ENCODE measurements at regions not wholly inside any gene's neighbourhood (a gene's known extent, or its start where the extent isn't known, plus 50 kb on each side); places are given as distances from the start of the nearest gene placed in this dataset.

DNA sequence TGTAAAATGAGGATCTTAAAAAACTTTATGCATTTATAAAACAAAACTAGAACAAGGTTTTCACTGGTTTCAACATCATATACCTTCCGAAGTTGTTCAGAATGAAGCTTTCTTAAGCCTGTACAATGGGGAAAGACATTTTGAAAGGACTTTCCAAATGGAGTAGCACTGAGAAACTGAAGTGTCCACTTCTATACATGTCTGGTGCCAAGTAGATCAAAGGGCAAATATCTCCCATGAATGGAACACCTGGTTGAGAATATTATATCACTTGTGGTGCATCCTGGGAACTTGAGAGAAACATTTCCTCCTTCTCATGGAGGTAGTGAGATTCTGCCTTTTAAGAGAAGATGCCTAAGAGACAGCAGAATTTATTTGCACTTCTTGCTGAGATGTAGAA is 182.1 kb upstream of the ACTBL2 start:
- Histone ChIP-seq H2AFZ (no peak overlapping the region), H3K27ac (no peak overlapping the region), H3K9me3 (ENCODE audit: low read depth) (no peaks in the 10 kb centered on the region), H3K4me3 (no peak overlapping the region), H3K4me2 (no peak overlapping the region), H4K20me1 (ENCODE audit: insufficient read depth, poor library complexity, severe bottlenecking) (no peaks in the 10 kb centered on the region), H3K4me1 (ENCODE audit: insufficient read depth) (no peaks in the 10 kb centered on the region), H3K79me2 (no peaks in the 10 kb centered on the region), H3K27me3 (no peaks in the 10 kb centered on the region), H3K9me2 (replicated peaks; ENCODE audit: insufficient read depth) (no peaks in the 10 kb centered on the region), H3K36me3 (replicated peaks; ENCODE audit: insufficient read depth, low read depth) (no peaks in the 10 kb centered on the region)
- 86% methylated on average over 1 of the region's 1 CpG for whole genome bisulfite sequencing (ENCODE audit: low lambda C conversion rate, missing lambda C conversion rate)
- TF ChIP-seq EZH2 (IDR thresholded peaks at IDR 0.05; ENCODE audit: borderline replicate concordance) (no peak), EZH2phosphoT487 (IDR thresholded peaks at IDR 0.05; ENCODE audit: low read depth, severe bottlenecking, unreplicated experiment) (no peak)
- TF ChIP-seq, protein P1, sequence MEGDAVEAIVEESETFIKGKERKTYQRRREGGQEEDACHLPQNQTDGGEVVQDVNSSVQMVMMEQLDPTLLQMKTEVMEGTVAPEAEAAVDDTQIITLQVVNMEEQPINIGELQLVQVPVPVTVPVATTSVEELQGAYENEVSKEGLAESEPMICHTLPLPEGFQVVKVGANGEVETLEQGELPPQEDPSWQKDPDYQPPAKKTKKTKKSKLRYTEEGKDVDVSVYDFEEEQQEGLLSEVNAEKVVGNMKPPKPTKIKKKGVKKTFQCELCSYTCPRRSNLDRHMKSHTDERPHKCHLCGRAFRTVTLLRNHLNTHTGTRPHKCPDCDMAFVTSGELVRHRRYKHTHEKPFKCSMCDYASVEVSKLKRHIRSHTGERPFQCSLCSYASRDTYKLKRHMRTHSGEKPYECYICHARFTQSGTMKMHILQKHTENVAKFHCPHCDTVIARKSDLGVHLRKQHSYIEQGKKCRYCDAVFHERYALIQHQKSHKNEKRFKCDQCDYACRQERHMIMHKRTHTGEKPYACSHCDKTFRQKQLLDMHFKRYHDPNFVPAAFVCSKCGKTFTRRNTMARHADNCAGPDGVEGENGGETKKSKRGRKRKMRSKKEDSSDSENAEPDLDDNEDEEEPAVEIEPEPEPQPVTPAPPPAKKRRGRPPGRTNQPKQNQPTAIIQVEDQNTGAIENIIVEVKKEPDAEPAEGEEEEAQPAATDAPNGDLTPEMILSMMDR (IDR thresholded peaks at IDR 0.05; ENCODE audit: poor library complexity), result no peak
- DNase-seq (ENCODE audit: low spot score), result no peak

DNA sequence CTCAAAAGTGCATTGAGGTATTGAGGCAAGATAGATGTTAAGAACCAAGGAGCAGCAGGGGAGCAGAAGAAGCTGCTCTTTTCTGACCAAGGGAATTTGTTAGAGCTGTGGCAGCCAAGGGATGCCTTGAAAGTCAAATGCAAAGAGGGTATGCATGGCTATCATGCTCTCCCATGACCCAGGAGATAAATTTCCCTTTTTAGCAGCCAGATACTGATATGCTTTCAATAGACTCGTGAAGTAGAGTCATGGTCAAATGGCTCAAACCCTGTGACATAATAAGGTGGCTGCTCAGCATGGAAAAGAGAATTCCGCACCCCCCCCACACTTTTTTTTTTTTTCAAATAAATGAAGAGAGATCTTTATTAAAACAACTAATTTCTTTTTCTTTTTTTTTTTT is 180.9 kb upstream of the ACTBL2 start:
- Histone ChIP-seq H4K20me1 (ENCODE audit: insufficient read depth, poor library complexity, severe bottlenecking) (no peaks in the 10 kb centered on the region), H3K4me2 (no peak overlapping the region), H3K79me2 (no peaks in the 10 kb centered on the region), H3K27me3 (no peaks in the 10 kb centered on the region), H2AFZ (no peak overlapping the region), H3K36me3 (replicated peaks; ENCODE audit: insufficient read depth, low read depth) (no peaks in the 10 kb centered on the region), H3K9me2 (replicated peaks; ENCODE audit: insufficient read depth) (no peaks in the 10 kb centered on the region), H3K9me3 (ENCODE audit: low read depth) (no peaks in the 10 kb centered on the region), H3K4me3 (no peak overlapping the region), H3K27ac (no peak overlapping the region), H3K4me1 (ENCODE audit: insufficient read depth) (no peaks in the 10 kb centered on the region)
- WGBS (ENCODE audit: low lambda C conversion rate, missing lambda C conversion rate), result 96% methylated on average over 2 of the region's 2 CpGs
- TF ChIP-seq EZH2 (IDR thresholded peaks at IDR 0.05; ENCODE audit: borderline replicate concordance) (no peak), EZH2phosphoT487 (IDR thresholded peaks at IDR 0.05; ENCODE audit: low read depth, severe bottlenecking, unreplicated experiment) (no peak)
- TF ChIP-seq, protein P1 (IDR thresholded peaks at IDR 0.05; ENCODE audit: poor library complexity), result no peak
- no peak for DNase-seq (ENCODE audit: low spot score)

DNA sequence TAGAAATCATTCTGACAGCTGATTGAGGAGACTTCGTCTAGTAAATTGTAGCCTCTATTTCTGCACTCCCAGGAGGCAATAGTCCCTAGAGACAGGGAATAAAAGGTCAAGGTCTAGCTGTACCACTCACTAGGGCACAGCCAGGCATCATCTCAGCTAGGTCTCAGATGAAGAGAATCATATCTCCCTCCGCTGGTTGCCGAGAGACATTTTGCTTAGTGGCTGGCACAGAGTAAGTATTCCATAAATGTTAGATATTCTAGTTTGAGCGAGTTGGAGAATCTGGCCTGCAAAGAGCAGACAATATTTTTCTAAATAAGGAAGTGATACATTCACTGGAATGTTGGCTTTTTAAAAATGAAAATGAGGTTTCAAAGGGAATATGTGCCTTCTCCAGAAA is 180.4 kb upstream of the ACTBL2 start:
- no peak for DNase-seq (ENCODE audit: low spot score)
- WGBS (ENCODE audit: low lambda C conversion rate, missing lambda C conversion rate), result 88% methylated on average over 4 of the region's 4 CpGs
- Histone ChIP-seq H4K20me1 (ENCODE audit: insufficient read depth, poor library complexity, severe bottlenecking) (no peaks in the 10 kb centered on the region), H3K27ac (no peak overlapping the region), H3K27me3 (no peaks in the 10 kb centered on the region), H3K9me2 (replicated peaks; ENCODE audit: insufficient read depth) (no peaks in the 10 kb centered on the region), H3K9me3 (ENCODE audit: low read depth) (no peaks in the 10 kb centered on the region), H2AFZ (no peak overlapping the region), H3K4me2 (no peak overlapping the region), H3K36me3 (replicated peaks; ENCODE audit: insufficient read depth, low read depth) (no peaks in the 10 kb centered on the region), H3K4me1 (ENCODE audit: insufficient read depth) (no peaks in the 10 kb centered on the region), H3K79me2 (no peaks in the 10 kb centered on the region), H3K4me3 (no peak overlapping the region)
- TF ChIP-seq, protein P1 (IDR thresholded peaks at IDR 0.05; ENCODE audit: poor library complexity), result no peak
- TF ChIP-seq EZH2 (IDR thresholded peaks at IDR 0.05; ENCODE audit: borderline replicate concordance), result no peak
- TF ChIP-seq EZH2phosphoT487 (IDR thresholded peaks at IDR 0.05; ENCODE audit: low read depth, severe bottlenecking, unreplicated experiment), result no peak

DNA sequence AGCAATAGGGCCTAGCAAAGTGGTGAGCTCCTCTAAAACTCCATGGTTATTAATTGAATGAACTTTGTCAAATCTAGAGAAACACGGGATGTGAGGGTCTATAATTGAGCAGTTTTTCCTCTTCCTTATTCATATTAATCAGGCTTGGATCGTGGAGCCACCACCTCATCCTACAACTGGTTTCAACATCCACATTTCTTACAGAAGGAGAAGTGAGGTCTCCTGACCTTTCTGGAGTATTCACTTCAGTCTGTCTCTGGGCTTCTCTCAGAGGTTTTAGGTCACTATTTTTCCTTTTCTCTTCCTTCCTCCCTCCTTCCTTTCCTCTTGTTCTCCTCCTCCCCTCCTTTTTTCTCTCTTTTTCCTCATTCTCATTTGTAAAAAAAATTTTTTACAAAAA is 177.3 kb upstream of the ACTBL2 start:
- no peak overlapping the region for H3K27ac ChIP-seq
- WGBS (ENCODE audit: low lambda C conversion rate, missing lambda C conversion rate), result 93% methylated on average over 2 of the region's 2 CpGs
- no peak for TF ChIP-seq EZH2phosphoT487 (IDR thresholded peaks at IDR 0.05; ENCODE audit: low read depth, severe bottlenecking, unreplicated experiment)
- TF ChIP-seq EZH2 (IDR thresholded peaks at IDR 0.05; ENCODE audit: borderline replicate concordance), result no peak
- TF ChIP-seq, protein P1 (IDR thresholded peaks at IDR 0.05; ENCODE audit: poor library complexity), result no peak

More for the DNA sequence above, 177.3 kb upstream of the ACTBL2 start:
- Histone ChIP-seq H3K9me3 (ENCODE audit: low read depth) (no peaks in the 10 kb centered on the region), H4K20me1 (ENCODE audit: insufficient read depth, poor library complexity, severe bottlenecking) (no peaks in the 10 kb centered on the region), H3K4me3 (no peak overlapping the region), H3K4me1 (ENCODE audit: insufficient read depth) (no peaks in the 10 kb centered on the region), H3K9me2 (replicated peaks; ENCODE audit: insufficient read depth) (no peaks in the 10 kb centered on the region), H2AFZ (no peak overlapping the region), H3K4me2 (no peak overlapping the region), H3K79me2 (no peaks in the 10 kb centered on the region), H3K36me3 (replicated peaks; ENCODE audit: insufficient read depth, low read depth) (no peaks in the 10 kb centered on the region), H3K27me3 (no peaks in the 10 kb centered on the region)
- no peak for DNase-seq (ENCODE audit: low spot score)

All from hepatocyte (in vitro differentiated cells).